SK-N-MC (cell line): ENCODE measurements at regions not wholly inside any gene's neighbourhood (a gene's known extent, or its start where the extent isn't known, plus 50 kb on each side); places are given as distances from the start of the nearest gene placed in this dataset.

ENCODE experiments used
- FOXP2 ChIP-seq: optimal IDR thresholded peaks from 2 replicates; pipeline ENCODE3; 2011; ENCODE audit warnings: mild to moderate bottlenecking, moderate library complexity; ENCODE audit not compliant: insufficient read depth; ENCODE audit errors: extremely low read length, control extremely low read depth
- POLR2AphosphoS5 ChIP-seq: IDR thresholded peaks from 2 replicates; pipeline ENCODE4 v1.6.1; 2012; ENCODE audit warnings: mild to moderate bottlenecking, low read depth, low read length, borderline replicate concordance

DNA sequence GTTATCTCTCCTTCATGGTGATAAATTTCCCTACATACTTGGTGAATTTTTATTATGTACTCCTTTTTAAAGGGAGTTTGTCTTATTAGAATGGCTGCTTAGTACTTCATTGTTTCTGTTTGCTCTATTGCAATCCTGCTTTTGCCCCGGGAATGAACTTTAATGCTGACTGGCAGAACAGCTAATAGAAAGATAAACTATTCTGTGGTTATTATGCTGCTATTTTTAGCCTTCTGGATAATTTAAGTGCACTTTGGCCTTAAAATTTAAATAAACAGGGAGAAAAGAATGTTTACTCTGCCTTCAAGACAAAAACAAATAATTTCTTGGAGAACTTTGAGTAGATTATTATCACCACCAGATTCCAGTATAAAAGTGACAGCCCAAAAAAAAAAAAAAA lies 413.8 kb upstream of the CCDC54 start:
- TF ChIP-seq POLR2AphosphoS5 (no peak), FOXP2 (no peak)
